SK-N-SH (cell line): ENCODE measurements at regions not wholly inside any gene's neighbourhood (a gene's known extent, or its start where the extent isn't known, plus 50 kb on each side); places are given as distances from the start of the nearest gene placed in this dataset.

Experiments used
- CTCF ChIA-PET: fragments of 300-600, 350-600 bp; formaldehyde crosslinking; extraction: SDS; loops from one replicate; lab custom pipeline; 2021; lab: Yijun Ruan, JAX
- POLR2A ChIA-PET: fragments of 350-600 bp; sonication (Branson Sonifier 250); formaldehyde crosslinking; extraction: SDS; loops from one replicate; lab custom pipeline; 2020; ENCODE audit warnings: antibody characterized with exemption, inconsistent platforms; lab: Yijun Ruan, JAX
- DNase-seq: peaks from one replicate; pipeline ENCODE4 v3.0.0; 2012
- H2AFZ ChIP-seq: fragments of 200-600 bp; sonication (generic); 2 replicates; pipeline ENCODE4 v1.8.1; 2016; ENCODE audit warnings: antibody characterized with exemption, mild to moderate bottlenecking, low read depth
- H3F3A ChIP-seq: fragments of 200-600 bp; sonication (generic); replicated peaks from 2 replicates; pipeline ENCODE3; 2016; ENCODE audit warnings: antibody characterized with exemption, mild to moderate bottlenecking; ENCODE audit not compliant: insufficient read depth
- H3K27ac ChIP-seq, 2 experiments: fragments of 200-500 bp in 1 of 2; fragments of 200-600 bp in 1 of 2; sonication (Bioruptor generic) in 1 of 2; sonication (generic), shearing (Covaris generic) in 1 of 2; 2 replicates each; pipeline versions ENCODE4 v1.5.1 to v1.6.1; 2014 to 2016; ENCODE audit warnings: low read depth in 2 of 2, inconsistent platforms in 1 of 2, low read length in 1 of 2, mild to moderate bottlenecking in 1 of 2, mixed read lengths in 1 of 2
- H3K27me3 ChIP-seq: fragments of 200-600 bp; sonication (generic), shearing (Covaris generic); 2 replicates; pipeline ENCODE4 v1.6.1; 2016; ENCODE audit warnings: mixed run types; ENCODE audit not compliant: insufficient read depth
- H3K36me3 ChIP-seq, 2 experiments: fragments of 200-500 bp in 1 of 2; fragments of 200-600 bp in 1 of 2; sonication (Bioruptor generic) in 1 of 2; sonication (generic) in 1 of 2; replicated peaks in 1 of 2; 2 replicates each; pipeline versions ENCODE3 to v1.5.1; 2014 to 2016; ENCODE audit warnings: low read length in 1 of 2, mild to moderate bottlenecking in 1 of 2; ENCODE audit not compliant: insufficient read depth in 2 of 2, control insufficient read depth in 1 of 2
- H3K4me1 ChIP-seq, 2 experiments: fragments of 200-500 bp in 1 of 2; fragments of 200-600 bp in 1 of 2; sonication (Bioruptor generic) in 1 of 2; sonication (generic), shearing (Covaris generic) in 1 of 2; 2 replicates each; pipeline versions ENCODE4 v1.5.1 to v1.6.1; 2014 to 2016; ENCODE audit warnings: low read depth in 1 of 2, low read length in 1 of 2, mixed run types in 1 of 2; ENCODE audit not compliant: insufficient read depth in 2 of 2, control insufficient read depth in 1 of 2
- H3K4me2 ChIP-seq: fragments of 200-600 bp; sonication (generic), shearing (Covaris generic); 2 replicates; pipeline ENCODE4 v1.6.1; 2017; ENCODE audit warnings: mixed run types
- H3K4me3 ChIP-seq, 2 experiments: fragments of 200-500 bp in 1 of 2; fragments of 200-600 bp in 1 of 2; sonication (Bioruptor generic) in 1 of 2; sonication (generic), shearing (Covaris generic) in 1 of 2; 2 replicates each; pipeline versions ENCODE4 v1.5.1 to v1.8.1; 2014 to 2016; ENCODE audit warnings: low read depth in 2 of 2, inconsistent platforms in 1 of 2, low read length in 1 of 2, mild to moderate bottlenecking in 1 of 2, mixed read lengths in 1 of 2, moderate library complexity in 1 of 2
- H3K79me2 ChIP-seq: fragments of 200-600 bp; sonication (generic); 2 replicates; pipeline ENCODE4 v1.8.1; 2017; ENCODE audit warnings: mild to moderate bottlenecking; ENCODE audit not compliant: insufficient read depth
- H3K9ac ChIP-seq: fragments of 200-600 bp; sonication (generic); 2 replicates; pipeline ENCODE4 v1.6.1; 2017; ENCODE audit warnings: mixed run types
- H3K9me2 ChIP-seq: fragments of 200-600 bp; sonication (generic); 2 replicates; pipeline ENCODE4 v1.6.1; 2017; ENCODE audit warnings: mixed run types
- H3K9me3 ChIP-seq: fragments of 200-600 bp; sonication (generic); 2 replicates; pipeline ENCODE4 v1.6.1; 2017; ENCODE audit warnings: mixed run types, mild to moderate bottlenecking, moderate library complexity
- H4K20me1 ChIP-seq: fragments of 200-600 bp; sonication (generic); 2 replicates; pipeline ENCODE4 v1.6.1; 2017; ENCODE audit warnings: mild to moderate bottlenecking, mixed run types; ENCODE audit not compliant: insufficient read depth
- ELF1 ChIP-seq: IDR thresholded peaks from 2 replicates; pipeline ENCODE4 v1.4.0; 2012
- EZH2phosphoT487 ChIP-seq: fragments of 200-600 bp; sonication (generic); IDR thresholded peaks from 2 replicates; pipeline ENCODE4 v1.6.1; 2017; ENCODE audit warnings: low read depth, mixed run types, mild to moderate bottlenecking, antibody characterized with exemption, moderate library complexity, borderline replicate concordance
- FOSL2 ChIP-seq: IDR thresholded peaks from 2 replicates; pipeline ENCODE4 v1.4.0; 2012; ENCODE audit warnings: low read depth, mild to moderate bottlenecking, moderate library complexity, borderline replicate concordance
- FOXJ3 ChIP-seq: sonication (generic); formaldehyde crosslinking; IDR thresholded peaks from 2 replicates; pipeline ENCODE4 v1.5.1; 2020; ENCODE audit warnings: mild to moderate bottlenecking, missing genetic modification reagents
- IRF3 ChIP-seq: fragments of 150-350 bp; IDR thresholded peaks from 2 replicates; pipeline ENCODE4 v1.6.1; 2016; ENCODE audit warnings: mild to moderate bottlenecking, low read depth, low read length
- MEF2A ChIP-seq: IDR thresholded peaks from 2 replicates; pipeline ENCODE4 v1.4.0; 2012; ENCODE audit warnings: low read depth, borderline replicate concordance
- NRF1 ChIP-seq: IDR thresholded peaks from 2 replicates; pipeline ENCODE4 v1.6.1; 2012; ENCODE audit warnings: low read depth, mild to moderate bottlenecking, low read length
- POLR2AphosphoS5 ChIP-seq: IDR thresholded peaks from 2 replicates; pipeline ENCODE4 v1.6.1; 2012; ENCODE audit warnings: low read depth, low read length
- RCOR1 ChIP-seq: fragments of 150-350 bp; IDR thresholded peaks from 2 replicates; pipeline ENCODE4 v1.6.1; 2017; ENCODE audit warnings: antibody characterized with exemption, low read length
- REST ChIP-seq: IDR thresholded peaks from 2 replicates; pipeline ENCODE4 v1.6.1; 2012; ENCODE audit warnings: mild to moderate bottlenecking, low read depth, low read length, moderate library complexity
- RXRA ChIP-seq: IDR thresholded peaks from 2 replicates; pipeline ENCODE4 v1.4.0; 2012; ENCODE audit warnings: low read depth, mild to moderate bottlenecking, borderline replicate concordance
- SIN3A ChIP-seq: IDR thresholded peaks from 2 replicates; pipeline ENCODE4 v1.6.1; 2012; ENCODE audit warnings: low read depth, mild to moderate bottlenecking, low read length, moderate library complexity, borderline replicate concordance
- SMC3 ChIP-seq: IDR thresholded peaks from 2 replicates; pipeline ENCODE4 v1.6.1; 2012; ENCODE audit warnings: low read depth, low read length, improper control_type of control experiment
- USF1 ChIP-seq: IDR thresholded peaks from 2 replicates; pipeline ENCODE4 v1.4.0; 2012; ENCODE audit warnings: low read depth, borderline replicate concordance
- WGBS: methylation state at CpG from one replicate; pipeline ENCODE4 v1.1.6; 2017; ENCODE audit warnings: low lambda C conversion rate; 5-methylcytosine and 5-hydroxymethylcytosine counted together
- TF ChIP-seq, protein P1 (sequence below): fragments of 150-350 bp; IDR thresholded peaks from 2 replicates; pipeline ENCODE4 v1.6.1; 2017; ENCODE audit warnings: antibody characterized with exemption, low read length, low read depth, borderline replicate concordance

DNA sequence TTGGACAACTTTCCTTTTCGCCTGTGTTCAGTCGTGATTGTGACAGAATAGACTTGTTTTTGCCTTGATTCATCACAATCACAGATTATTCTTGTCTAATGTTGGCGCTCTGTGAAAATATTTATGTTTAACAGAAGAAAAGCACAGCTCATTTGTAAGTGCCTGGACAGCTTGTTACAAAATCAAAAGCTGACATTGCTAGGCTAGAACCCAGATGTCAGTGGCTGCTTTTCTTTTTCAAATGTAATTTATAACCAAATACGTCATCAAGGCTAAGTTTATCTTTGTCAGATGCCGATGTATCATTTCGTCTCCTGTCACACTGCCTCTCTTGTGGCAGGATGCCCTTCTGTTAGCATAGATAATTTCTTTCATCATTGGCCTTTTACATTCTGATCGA lies 1227.3 kb downstream of the PLA2G4A start:
- no peaks in the 10 kb centered on the region for H3K27me3 ChIP-seq
- H3F3A ChIP-seq, result no peaks in the 10 kb centered on the region
- no peaks in the 10 kb centered on the region for H3K36me3 ChIP-seq
- TF ChIP-seq SIN3A, result no peak
- no peak for TF ChIP-seq FOSL2
- TF ChIP-seq USF1, result no peak
- no peak for TF ChIP-seq MEF2A
- no peak for TF ChIP-seq EZH2phosphoT487
- TF ChIP-seq RXRA, result no peak
- TF ChIP-seq, all 33 proteins: peak for 0
- H2AFZ ChIP-seq, result no peak overlapping the region
- no peaks in the 10 kb centered on the region for H3K9me2 ChIP-seq
- WGBS, result 63% methylated on average over 7 of the region's 7 CpGs
- no peak overlapping the region for H3K4me2 ChIP-seq
- no peak overlapping the region for H3K27ac ChIP-seq
- no peaks in the 10 kb centered on the region for H3K4me1 ChIP-seq
- no peaks in the 10 kb centered on the region for H4K20me1 ChIP-seq
- no peaks in the 10 kb centered on the region for H3K79me2 ChIP-seq
- no peak overlapping the region for H3K4me3 ChIP-seq
- no peaks in the 10 kb centered on the region for H3K9me3 ChIP-seq
- POLR2A ChIA-PET, result no interaction called here
- DNase-seq, result no peak
- H3K9ac ChIP-seq, result no peak overlapping the region
- CTCF ChIA-PET, result no interaction called here

DNA sequence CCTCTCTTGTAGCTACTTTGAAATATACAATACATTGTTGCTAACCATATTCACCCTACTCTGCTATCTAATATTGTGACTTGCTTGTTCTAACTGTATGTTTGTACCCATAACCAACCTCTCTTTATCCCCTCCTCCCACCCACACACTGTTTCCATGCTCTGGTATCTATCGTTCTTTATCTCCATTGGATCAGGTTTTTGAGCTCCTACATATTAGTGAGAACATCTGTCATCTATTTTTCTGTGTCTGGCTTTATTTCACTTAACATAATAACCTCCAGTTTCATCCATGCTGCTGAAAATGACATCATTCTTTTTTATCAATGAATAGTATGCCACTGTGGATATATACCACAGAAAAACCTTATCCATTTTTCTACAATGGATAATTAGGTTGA lies 1230.1 kb downstream of the PLA2G4A start:
- CTCF ChIA-PET, result interaction anchor here (0.8 kb wide), 1 partner anchor 1620 kb away, joined by 3 read pairs; no protein-coding TSS in a partner anchor
- Histone ChIP-seq H3K9me3 (no peaks in the 10 kb centered on the region), H3K36me3 (no peaks in the 10 kb centered on the region), H3K4me3 (no peak overlapping the region), H3K4me2 (no peak overlapping the region), H3K79me2 (no peaks in the 10 kb centered on the region), H3F3A (no peaks in the 10 kb centered on the region), H3K27me3 (no peaks in the 10 kb centered on the region), H3K4me1 (no peaks in the 10 kb centered on the region), H4K20me1 (no peaks in the 10 kb centered on the region), H3K9me2 (0 out of 2 replicates have a peak, but pooled peaks cover under 1% of the 10 kb centered on the region), H3K27ac (no peak overlapping the region), H3K9ac (no peak overlapping the region), H2AFZ (no peak overlapping the region)
- POLR2A ChIA-PET, result no interaction called here
- no peak for DNase-seq
- no peak for TF ChIP-seq POLR2AphosphoS5
- TF ChIP-seq SMC3, result no peak
- TF ChIP-seq FOXJ3 (CRISPR knock-in tag), result no peak
- TF ChIP-seq RCOR1, result no peak
- no peak for TF ChIP-seq NRF1
- TF ChIP-seq IRF3, result no peak
- TF ChIP-seq, protein P1, sequence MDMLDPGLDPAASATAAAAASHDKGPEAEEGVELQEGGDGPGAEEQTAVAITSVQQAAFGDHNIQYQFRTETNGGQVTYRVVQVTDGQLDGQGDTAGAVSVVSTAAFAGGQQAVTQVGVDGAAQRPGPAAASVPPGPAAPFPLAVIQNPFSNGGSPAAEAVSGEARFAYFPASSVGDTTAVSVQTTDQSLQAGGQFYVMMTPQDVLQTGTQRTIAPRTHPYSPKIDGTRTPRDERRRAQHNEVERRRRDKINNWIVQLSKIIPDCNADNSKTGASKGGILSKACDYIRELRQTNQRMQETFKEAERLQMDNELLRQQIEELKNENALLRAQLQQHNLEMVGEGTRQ, result no peak
- no peak for TF ChIP-seq ELF1
- no peak for TF ChIP-seq USF1
- TF ChIP-seq REST, result no peak
- 20% methylated on average over 1 of the region's 1 CpG for WGBS
